SHP77 (cell line): ENCODE measurements at regions not wholly inside any gene's neighbourhood (a gene's known extent, or its start where the extent isn't known, plus 50 kb on each side); places are given as distances from the start of the nearest gene placed in this dataset.
A peak's percentile ranks its signal among the peaks of the same experiment; 100 is the strongest.

Experiments used
- DNase-seq, 2 experiments: peaks; one replicate each; lab custom pipeline; 2025; lab: John Stamatoyannopoulos, UW

GRCh38 chr1:108050911-108051629 is 86.1 kb upstream of the VAV3 start:
- DNase-seq, result no peak

DNA sequence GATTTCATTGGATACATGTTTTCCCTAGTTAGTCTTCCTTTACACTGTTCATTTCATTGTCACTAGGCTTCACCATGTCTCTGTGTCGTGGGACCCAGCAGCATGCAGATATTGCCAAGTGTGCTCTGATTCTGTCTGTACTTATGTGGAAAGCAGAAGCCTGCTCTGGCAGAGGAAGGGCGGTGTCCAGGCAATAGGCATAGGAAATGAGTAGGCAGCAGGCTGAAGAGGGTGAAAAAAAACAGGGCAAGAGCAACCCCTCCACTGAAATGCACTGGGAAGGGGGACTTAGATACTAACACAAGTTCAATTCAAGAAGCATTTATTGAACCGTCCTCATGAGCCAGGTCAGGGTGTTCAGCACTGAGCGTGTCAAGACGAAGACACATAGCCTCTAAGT is 85.2 kb upstream of the VAV3 start:
- DNase-seq, result no peak

GRCh38 chr1:108049178-108049819 is 84.3 kb upstream of the VAV3 start:
- DNase-seq, result peak; percentile 21 to 31

GRCh38 chr1:108048301-108049177 is 83.6 kb upstream of the VAV3 start:
- no peak for DNase-seq

DNA sequence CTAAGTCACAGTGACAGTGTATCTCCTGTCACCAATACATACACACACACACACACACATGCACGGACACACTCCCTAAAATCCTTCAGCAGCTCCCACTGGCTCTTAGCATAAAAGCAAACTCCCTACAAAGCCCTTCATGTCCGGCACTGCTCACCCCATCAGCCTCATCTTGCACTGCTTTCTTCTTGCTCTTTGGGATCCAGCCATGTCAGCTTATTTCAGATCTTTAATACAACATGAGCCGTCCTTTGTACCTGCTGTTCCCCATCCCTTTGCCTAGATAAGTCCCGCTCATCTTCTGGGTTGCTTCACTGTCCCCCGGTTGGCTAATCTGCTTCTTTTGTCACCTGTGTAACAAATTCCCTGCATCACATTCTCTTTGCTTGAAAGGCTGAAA is 82.1 kb upstream of the VAV3 start:
- no peak for DNase-seq

DNA sequence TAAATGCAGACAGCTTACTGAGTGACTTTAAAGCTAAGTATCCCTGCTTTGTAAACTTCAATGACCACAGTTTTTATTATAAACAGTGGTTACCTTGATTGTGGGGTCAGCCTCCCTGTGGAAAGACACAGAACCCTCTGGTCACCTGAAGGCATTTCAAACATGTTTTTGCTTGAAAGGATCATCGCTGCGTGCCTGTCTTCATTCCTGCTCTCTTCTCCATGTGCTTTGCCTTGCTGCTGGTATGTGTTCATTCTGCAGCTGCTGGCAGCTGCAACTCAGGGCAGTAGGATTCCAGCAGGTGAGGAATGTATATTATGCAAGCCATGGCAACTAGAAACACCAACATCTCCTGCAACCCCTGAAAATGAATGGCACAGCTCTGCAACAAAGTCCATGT is 81.0 kb upstream of the VAV3 start:
- DNase-seq, result peak in 1 of 2 experiments; percentile 6

DNA sequence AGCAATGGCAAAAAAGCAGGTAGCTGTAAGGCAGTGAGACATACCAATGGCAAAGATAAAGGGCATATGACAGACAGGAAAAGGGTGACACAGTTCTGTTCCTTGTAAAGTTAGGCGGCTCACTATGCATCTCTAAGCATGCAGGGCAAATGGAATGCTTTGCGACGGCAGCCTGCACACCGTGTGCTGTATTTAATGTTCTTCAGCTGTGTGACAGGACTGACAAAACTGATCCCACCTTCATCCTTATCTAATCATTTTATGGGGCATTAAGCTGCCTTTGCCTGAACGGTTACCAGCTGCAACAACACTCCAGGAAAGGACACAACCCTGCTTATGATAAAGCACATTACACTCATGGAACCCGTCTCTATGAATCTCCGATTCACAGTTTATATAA is 80.5 kb upstream of the VAV3 start:
- no peak for DNase-seq

GRCh38 chr1:108044318-108044717 is 79.3 kb upstream of the VAV3 start:
- DNase-seq, result no peak

DNA sequence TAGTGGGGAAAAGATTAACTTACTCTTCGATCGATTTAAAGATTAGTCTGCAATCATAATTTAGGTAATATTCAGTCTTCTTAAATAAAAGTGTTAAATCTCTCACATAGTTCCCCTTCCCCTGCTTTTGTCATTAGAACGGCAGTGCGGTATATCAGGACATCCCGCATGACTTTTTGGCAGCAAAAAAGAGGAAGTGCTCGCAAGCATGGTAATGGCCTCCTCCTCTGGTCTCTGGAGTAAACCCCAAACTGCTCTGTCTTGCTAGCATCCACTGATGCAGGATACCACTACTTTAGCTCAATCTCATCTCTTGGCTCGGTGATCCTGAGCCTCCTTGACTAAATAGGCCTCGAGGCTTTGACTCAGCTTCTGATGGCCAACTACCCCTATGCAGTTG is 78.7 kb upstream of the VAV3 start:
- no peak for DNase-seq

DNA sequence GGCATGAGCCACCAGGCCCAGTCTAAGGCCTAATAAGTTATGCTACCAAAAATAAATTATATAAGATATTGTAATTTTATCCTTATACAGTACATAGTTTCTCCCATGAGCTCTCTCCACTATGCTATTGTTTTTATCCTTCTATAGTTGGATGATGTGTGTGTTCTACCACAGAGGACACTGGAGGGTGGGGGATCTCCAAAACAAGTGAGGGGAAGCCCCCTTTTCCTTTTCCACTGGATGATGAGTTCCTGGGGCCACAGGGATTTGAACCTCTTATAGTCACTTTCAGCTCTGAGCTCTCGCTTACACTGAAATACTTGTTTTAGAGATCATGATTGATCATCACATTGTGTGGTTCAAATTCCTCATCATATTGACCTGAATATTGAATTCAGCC is 77.6 kb upstream of the VAV3 start:
- DNase-seq, result no peak

- DNase-seq, result no peak
Observed at GRCh38 chr1:108041360-108042142, 76.6 kb upstream of the VAV3 start.

GRCh38 chr1:108038653-108039236 is 73.8 kb upstream of the VAV3 start:
- DNase-seq, result no peak

GRCh38 chr1:108036796-108037562 is 72.0 kb upstream of the VAV3 start:
- no peak for DNase-seq

DNA sequence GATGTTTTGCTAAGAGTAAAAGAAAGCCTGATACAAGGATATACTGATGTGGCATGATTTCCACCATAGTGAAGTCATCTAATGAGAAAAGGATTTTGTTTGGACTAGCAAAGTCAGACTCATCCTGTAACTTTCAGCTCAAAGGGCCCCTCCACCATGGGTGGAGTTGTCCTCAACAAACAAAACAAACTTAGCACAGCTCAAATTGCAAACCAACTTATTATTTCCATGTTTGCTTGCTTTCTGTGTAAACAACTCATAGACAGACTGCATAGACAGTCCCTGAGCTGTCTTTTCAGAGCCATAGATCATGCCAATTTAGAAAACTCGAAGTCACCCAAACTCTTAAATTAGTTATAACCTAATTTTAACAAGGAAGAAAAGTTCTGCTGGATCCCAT is 69.4 kb upstream of the VAV3 start:
- no peak for DNase-seq

- no peak for DNase-seq
Observed at GRCh38 chr1:108033550-108033951, 68.6 kb upstream of the VAV3 start.

GRCh38 chr1:108028841-108029388 is 63.9 kb upstream of the VAV3 start:
- DNase-seq, result no peak

DNA sequence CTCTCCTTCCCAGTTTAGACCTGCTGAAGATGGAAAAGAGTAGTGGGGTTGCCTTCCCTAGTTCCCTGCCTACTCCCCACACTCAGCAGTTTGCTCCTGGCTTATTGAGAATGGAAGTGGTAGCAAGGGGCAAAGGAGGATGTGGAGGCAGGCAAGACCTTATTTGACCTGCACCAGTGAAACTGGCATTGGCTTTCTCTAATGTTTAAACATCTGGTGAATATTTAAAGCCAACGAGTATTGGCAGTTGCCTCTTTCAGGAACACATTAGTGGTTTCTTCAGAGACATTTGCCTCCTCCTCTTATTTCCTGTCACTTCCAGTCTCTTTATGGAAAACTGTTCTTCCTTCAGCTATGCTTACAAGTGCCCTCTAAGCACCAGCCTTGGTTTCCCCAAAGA is 62.4 kb upstream of the VAV3 start:
- DNase-seq, result no peak

- DNase-seq, result no peak
Observed at GRCh38 chr1:108017698-108018097, 52.7 kb upstream of the VAV3 start.

GRCh38 chr1:108016451-108016920 is 51.5 kb upstream of the VAV3 start:
- peak in 1 of 2 experiments; percentile 10 for DNase-seq
